NB4 (cell line): ENCODE measurements at regions not wholly inside any gene's neighbourhood (a gene's known extent, or its start where the extent isn't known, plus 50 kb on each side); places are given as distances from the start of the nearest gene placed in this dataset.
A peak's percentile ranks its signal among the peaks of the same experiment; 100 is the strongest.

Experiments used
- DNase-seq: peaks from one replicate; pipeline ENCODE4 v3.0.0; 2010; ENCODE audit warnings: low read depth
- H3K4me3 ChIP-seq: one replicate; pipeline ENCODE4 v1.5.1; 2011; ENCODE audit warnings: mild to moderate bottlenecking, low read depth, low read length, moderate library complexity
- CTCF ChIP-seq: IDR thresholded peaks from one replicate; pipeline ENCODE4 v1.5.1; 2012; ENCODE audit warnings: low read depth, low read length
- MYC ChIP-seq: IDR thresholded peaks from 2 replicates; pipeline ENCODE4 v1.6.1; 2011; ENCODE audit warnings: low read depth, low read length
- POLR2A ChIP-seq: IDR thresholded peaks from 2 replicates; pipeline ENCODE4 v1.6.1; 2011; ENCODE audit warnings: mild to moderate bottlenecking; ENCODE audit not compliant: insufficient read length; ENCODE audit errors: extremely low read depth
- TF ChIP-seq, protein P1 (sequence below): IDR thresholded peaks from 2 replicates; pipeline ENCODE4 v1.6.1; 2011; ENCODE audit warnings: low read depth, low read length

- TF ChIP-seq, protein P1, sequence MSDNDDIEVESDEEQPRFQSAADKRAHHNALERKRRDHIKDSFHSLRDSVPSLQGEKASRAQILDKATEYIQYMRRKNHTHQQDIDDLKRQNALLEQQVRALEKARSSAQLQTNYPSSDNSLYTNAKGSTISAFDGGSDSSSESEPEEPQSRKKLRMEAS: no peak
- TF ChIP-seq CTCF (no peak), POLR2A (no peak), MYC (no peak)
- DNase-seq: no peak
- H3K4me3 ChIP-seq: no peak overlapping the region
Observed at GRCh38 chr18:55840601-55841170, 252.7 kb upstream of the TCF4 start.

- H3K4me3 ChIP-seq: no peak overlapping the region
- TF ChIP-seq CTCF: no peak
- TF ChIP-seq, protein P1: no peak
- TF ChIP-seq MYC: no peak
- TF ChIP-seq POLR2A: no peak
- no peak for DNase-seq
Observed at GRCh38 chr18:55839343-55839742, 251.4 kb upstream of the TCF4 start.

DNA sequence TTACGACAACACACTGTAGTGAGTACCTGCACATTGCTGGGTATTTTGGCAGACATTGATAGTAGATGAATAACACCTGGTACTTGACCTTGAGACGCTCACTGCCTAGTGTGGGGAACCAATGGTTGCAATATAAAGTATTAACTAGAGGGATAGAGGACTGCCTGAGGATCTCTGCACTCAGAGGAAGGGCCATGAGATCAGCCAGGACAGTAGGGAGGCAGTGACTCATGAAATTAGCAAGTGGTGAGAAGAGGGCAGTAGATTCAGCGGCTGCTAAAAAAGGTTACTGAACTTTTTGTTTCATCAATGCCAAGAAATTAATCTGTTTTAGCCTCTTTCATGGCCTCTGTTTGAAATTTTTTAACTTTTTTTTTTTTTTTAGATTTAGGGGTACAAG, 250.8 kb upstream of the TCF4 start:
- no peak for TF ChIP-seq CTCF
- TF ChIP-seq, protein P1: no peak
- TF ChIP-seq MYC: no peak
- no peak for TF ChIP-seq POLR2A
- no peak overlapping the region for H3K4me3 ChIP-seq
- no peak for DNase-seq

- no peak overlapping the region for H3K4me3 ChIP-seq
- TF ChIP-seq, protein P1: no peak
- TF ChIP-seq CTCF (no peak), POLR2A (no peak), MYC (no peak)
- DNase-seq: no peak
Observed at GRCh38 chr18:55838319-55838718, 250.3 kb upstream of the TCF4 start.

GRCh38 chr18:55833543-55833942, 245.6 kb upstream of the TCF4 start:
- no peak for DNase-seq
- H3K4me3 ChIP-seq: no peak overlapping the region
- TF ChIP-seq MYC: no peak
- TF ChIP-seq, protein P1: no peak
- no peak for TF ChIP-seq CTCF
- no peak for TF ChIP-seq POLR2A

DNA sequence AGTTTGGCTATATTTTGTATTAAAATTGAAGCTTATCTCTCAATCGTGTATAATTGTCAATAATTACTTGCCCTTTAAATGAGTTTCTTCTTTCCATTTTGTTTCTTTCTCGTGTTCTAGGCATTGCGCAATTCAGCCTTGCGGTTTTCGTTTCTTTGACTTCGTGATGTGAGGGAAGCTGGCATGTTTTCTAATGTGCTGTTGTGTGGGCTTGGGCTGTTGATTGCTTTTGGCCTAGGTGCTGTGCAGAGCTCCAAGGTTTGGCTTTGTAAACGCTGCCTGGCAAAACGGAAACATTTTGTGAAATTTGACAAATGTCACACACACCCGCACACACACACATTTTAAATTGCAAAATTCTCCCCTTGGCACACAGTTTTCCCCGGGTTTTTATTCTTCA, 242.6 kb upstream of the TCF4 start:
- no peak overlapping the region for H3K4me3 ChIP-seq
- TF ChIP-seq MYC: no peak
- no peak for TF ChIP-seq POLR2A
- no peak for TF ChIP-seq CTCF
- TF ChIP-seq, protein P1: 0 out of 2 replicates have a peak, but pooled peaks have one; percentile 25
- DNase-seq: peak; percentile 75
